Stimulated activated CD4-positive, alpha-beta T cell treated with anti-CD3 and anti-CD28 coated beads, Interleukin-2, amount 100 ng/mL, for 24 hours (primary cell): ENCODE measurements at regions not wholly inside any gene's neighbourhood (a gene's known extent, or its start where the extent isn't known, plus 50 kb on each side); places are given as distances from the start of the nearest gene placed in this dataset.
"Not testable (repeated sequence)": the region's sequence is repeated elsewhere in the genome, so short reads cannot be mapped to it uniquely, and the experiment has no call there.

Experiments used
- DNase-seq, 2 donors: peaks; one replicate each; pipeline ENCODE4 v3.0.0-alpha.2; 2020

DNA sequence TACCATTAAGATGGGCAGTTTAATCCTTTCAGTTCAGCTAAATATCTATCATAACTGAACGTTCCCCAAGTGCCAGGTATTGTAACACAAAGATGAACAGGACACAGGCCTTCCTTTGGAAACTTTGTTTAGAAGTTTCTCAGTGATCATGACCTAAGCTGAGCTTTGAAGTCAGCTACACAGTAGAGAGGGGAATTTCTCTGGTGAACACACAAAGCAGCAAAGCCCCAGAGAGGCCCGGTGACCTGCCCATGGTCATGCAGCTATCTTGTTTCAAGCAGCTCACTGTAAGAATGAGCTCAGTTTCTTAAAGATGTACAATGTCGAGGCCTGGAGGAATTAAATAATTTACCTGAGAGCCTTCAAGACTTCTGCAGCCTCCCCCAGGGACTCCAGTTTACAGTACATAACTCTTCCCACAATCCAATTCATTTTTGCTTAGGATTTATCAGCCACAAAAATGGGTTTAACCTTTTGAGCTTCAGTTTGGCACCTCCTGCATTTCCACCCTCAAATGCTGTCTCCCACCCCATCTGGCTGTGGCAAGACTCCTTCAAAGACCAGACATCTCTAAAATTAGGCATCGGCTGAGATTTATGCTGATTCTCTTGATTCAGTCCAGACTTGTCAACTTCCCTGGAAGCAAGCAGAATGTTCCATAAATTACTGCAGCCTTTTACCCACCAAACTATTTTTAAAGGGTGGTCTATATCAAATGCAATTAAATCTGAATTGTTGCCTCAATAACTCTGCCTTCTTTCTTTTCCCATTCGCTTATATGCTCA lies 325.6 kb downstream of the TXNL1 start:
- no peak for DNase-seq

GRCh38 chr18:56309104-56309503 lies 329.3 kb downstream of the TXNL1 start:
- DNase-seq = no peak

DNA sequence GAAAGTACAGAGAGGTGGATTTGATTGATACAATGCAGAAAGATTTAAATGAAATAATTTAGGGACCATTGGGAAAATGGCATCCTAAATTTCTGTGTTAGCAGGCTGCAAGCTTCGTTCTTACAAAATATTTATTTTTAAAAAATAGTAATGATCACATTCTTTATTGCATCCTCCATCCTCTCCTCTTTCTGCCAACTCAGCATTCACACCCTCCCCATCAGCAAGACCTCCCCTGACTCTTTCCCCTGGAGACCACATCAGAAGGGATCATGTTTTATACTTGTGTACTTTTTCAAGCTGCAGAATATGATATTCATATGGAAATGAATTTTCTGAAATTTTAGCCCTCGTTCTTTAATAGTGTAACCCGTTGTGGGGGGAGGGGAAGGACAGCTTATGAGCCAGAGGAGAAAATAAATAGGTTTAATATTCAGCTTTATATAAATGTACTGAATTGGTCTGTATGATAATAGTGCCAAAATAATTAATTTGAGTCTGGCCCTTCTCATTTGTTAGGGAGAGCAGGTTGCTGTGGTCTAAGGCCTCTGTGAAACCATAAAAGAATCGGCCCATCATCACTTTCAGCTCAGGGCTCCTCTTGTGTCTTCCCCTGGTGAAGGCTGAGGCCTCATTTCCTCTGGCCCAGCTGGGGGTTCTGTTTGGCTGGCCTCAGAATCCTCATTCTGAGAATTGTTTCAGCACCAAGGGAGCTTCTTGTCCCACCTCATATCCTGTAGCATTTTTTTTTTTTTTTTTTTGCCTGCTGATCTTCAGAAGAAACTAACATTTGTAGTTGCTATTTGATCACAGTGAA lies 330.8 kb downstream of the TXNL1 start:
- DNase-seq = no peak

DNA sequence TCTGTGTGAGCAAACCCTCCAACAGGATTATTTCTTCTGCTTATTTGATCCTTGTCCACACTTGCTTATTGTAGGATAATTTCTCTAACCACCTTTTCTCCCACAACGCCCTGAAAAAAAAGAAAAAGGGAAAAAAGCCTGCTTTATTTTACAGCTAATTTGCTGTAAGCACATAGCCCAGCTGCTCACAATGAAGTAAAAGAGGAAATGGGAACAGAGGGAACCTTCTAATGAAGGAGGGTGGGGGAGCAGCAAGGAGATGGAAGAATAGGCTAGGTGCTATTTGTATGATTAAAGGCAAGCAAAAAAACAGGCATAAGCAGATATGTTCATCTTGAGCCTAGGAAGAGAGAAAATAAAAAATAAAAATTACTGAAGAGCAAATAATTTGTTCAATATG lies 331.6 kb downstream of the TXNL1 start:
- DNase-seq = no peak

DNA sequence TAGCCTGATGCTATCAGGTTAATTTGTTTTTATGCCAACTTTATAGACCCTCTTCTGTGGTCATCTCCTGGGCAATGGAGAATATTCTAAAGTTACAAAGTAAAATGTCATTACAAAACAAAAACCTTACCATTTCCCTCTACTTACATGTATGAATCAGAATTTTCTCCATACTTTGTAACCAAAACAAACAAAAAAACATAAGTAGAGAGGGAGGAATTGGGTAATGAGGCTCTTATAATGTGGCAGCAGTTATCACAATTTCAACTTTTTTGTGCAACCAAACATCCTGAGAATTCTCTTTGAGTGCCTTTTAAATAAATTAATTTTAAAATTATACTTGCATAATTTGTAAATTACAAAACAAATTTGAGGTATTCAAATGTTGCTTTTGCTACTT lies 332.8 kb downstream of the TXNL1 start:
- no peak for DNase-seq

DNA sequence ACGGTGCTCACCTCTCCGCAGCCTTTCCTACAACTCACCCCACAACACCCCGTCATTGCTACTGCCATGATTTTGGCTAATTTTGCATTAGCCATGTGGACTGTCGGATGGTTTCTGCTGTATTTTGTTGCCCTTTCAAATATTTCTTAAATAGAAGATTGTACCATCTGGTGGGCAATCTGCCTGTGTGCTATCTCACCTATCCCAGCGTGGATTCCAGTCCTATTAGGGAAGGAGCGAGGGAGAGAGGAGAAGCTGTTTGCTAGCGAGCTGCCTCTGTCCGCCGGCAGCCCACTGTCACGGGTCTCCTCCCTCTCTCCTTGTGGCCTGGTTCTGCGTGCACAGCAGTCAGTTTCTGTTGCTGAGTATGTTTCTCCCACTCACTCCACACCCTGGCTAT lies 336.2 kb downstream of the TXNL1 start:
- DNase-seq = no peak

DNA sequence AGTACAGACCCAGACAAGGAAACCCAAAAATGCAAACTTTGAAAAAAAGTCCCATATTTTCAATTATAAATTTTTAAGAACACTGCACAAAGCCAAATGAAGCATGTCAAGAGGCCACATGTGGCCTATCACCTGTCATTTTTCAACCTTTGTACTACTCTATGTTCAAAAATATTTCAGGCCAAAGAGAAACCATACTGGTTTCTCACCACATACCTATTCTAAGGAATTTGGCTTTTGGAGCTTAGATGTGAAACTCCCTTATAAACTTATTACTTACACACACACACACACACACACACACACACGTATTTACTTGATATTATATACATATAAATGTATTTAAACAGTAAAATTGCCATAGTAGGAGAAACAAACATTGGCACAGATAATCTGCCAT lies 338.7 kb downstream of the TXNL1 start:
- DNase-seq = no peak

GRCh38 chr18:56298935-56299334 lies 339.5 kb downstream of the TXNL1 start:
- DNase-seq = no peak

- DNase-seq = no peak
Observed at GRCh38 chr18:56296381-56296780, 342.0 kb downstream of the TXNL1 start.

GRCh38 chr18:56294484-56295183 lies 343.8 kb downstream of the TXNL1 start:
- DNase-seq = no peak

DNA sequence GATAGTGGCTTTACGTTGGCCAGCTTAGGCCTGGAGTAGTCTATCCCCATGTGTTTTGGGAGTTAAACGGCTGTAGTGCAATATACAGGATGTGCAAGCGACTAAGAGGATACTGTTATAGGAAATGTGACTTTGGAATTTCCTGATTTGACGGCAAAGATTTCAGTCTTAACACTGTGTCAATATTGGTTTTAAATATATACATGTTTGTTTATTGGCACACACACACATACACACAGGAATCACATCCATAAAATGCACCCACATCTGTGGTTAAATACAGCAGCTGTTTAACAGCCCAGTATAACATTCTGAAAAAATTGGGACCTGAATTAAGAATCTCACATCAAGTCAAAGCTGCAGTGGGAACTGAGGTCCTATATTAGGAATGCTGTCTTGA lies 347.1 kb downstream of the TXNL1 start:
- DNase-seq = no peak

DNA sequence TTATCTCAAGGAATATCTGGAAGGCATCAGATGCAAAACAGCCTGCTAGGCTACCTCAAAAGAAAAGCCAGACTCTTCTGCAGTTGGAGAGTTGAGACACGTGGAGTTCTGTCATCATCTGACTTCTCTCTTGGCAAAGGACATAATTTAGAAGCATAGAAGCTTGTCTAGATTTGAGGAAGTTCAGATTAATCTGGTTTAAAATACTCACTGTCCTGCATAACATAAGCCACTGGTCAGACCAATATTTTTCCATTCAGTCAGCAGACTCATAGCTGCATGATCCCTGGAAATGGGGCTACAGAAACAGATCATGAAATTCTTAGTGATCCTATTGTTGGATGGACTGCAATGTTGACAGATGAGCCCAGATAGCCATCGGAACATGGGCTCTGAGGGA lies 349.0 kb downstream of the TXNL1 start:
- DNase-seq = no peak

- DNase-seq = no peak
Observed at GRCh38 chr18:56286775-56287325, 351.5 kb downstream of the TXNL1 start.

- no peak for DNase-seq
Observed at GRCh38 chr18:56285387-56286065, 352.9 kb downstream of the TXNL1 start.

GRCh38 chr18:56284319-56284718 lies 354.1 kb downstream of the TXNL1 start:
- DNase-seq = no peak

GRCh38 chr18:56283316-56283715 lies 355.1 kb downstream of the TXNL1 start:
- no peak for DNase-seq

- DNase-seq = no peak
Observed at GRCh38 chr18:56282234-56283104, 355.9 kb downstream of the TXNL1 start.

DNA sequence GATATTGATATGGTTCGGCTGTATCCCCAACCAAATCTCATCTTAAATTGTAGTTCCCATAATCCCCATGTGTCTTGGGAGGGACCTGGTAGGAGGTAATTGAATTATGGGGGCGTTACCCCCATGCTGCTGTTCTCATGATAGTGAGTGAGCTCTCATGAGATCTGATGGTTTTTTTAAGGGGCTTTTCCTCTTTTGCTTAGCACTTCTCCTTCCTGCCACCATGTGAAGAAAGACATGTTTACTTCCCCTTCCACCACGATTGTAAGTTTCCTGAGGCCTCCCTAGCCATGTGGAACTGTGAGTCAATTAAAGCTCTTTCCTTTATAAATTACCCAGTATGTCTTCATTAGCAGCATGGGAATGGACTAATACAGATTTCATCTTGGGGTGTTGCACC lies 358.6 kb downstream of the TXNL1 start:
- not testable (repeated sequence) for DNase-seq

GRCh38 chr18:56278421-56279003 lies 359.9 kb downstream of the TXNL1 start:
- DNase-seq = no peak

GRCh38 chr18:56276466-56276865 lies 361.9 kb downstream of the TXNL1 start:
- DNase-seq = no peak

DNA sequence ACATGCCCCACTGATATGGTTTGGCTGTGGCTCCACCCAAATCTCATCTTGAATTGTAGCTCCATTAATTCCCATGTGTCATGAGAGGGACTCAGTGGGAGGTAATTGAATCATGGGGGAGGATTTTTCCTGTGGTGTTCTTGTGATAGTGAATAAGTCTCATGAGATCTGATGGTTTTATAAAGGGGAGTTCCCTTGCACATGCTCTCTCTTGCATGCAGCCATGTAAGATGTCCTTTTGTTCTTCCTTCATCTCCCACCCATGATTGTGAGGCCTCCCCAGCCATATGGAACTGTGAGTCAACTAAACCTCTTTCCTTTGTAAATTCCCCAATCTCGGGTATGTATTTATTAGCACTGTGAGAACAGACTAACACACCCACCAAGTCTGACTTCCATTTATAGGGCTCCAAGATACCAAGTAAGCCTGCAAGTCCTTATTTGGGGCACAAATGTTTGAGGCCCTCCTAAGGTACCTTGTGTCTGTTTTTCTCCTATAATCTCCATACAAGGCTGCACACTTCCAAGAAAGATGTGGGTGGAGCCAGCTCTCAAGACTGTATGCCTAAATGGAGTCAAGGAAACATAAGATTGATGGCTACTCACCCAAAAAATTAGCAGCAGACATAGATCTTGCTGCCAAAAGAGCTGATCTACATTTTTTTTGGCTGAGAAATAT lies 364.7 kb downstream of the TXNL1 start:
- DNase-seq = no peak
